ENCODE measurements at regions not wholly inside any gene's neighbourhood (a gene's known extent, or its start where the extent isn't known, plus 50 kb on each side); places are given as distances from the start of the nearest gene placed in this dataset.

- no peak for TF ChIP-seq GATA3 (IDR thresholded peaks at IDR 0.05; ENCODE audit: low read depth, low read length)
- TF ChIP-seq GATA2 (IDR thresholded peaks at IDR 0.05; ENCODE audit: low read depth, low read length), result no peak
Observed at GRCh38 chr13:79660361-79660760, 179.4 kb downstream of the NDFIP2 start.

- no peak for TF ChIP-seq GATA3 (IDR thresholded peaks at IDR 0.05; ENCODE audit: low read depth, low read length)
- no peak for TF ChIP-seq GATA2 (IDR thresholded peaks at IDR 0.05; ENCODE audit: low read depth, low read length)
Observed at GRCh38 chr13:79659121-79659521, 178.2 kb downstream of the NDFIP2 start.

GRCh38 chr13:79658333-79658975 lies 177.5 kb downstream of the NDFIP2 start:
- TF ChIP-seq GATA2 (IDR thresholded peaks at IDR 0.05; ENCODE audit: low read depth, low read length) (peak; percentile 49; the same call in 1 of the 2 replicates), GATA3 (IDR thresholded peaks at IDR 0.05; ENCODE audit: low read depth, low read length) (no peak; the same call in 1 of the 2 replicates)

DNA sequence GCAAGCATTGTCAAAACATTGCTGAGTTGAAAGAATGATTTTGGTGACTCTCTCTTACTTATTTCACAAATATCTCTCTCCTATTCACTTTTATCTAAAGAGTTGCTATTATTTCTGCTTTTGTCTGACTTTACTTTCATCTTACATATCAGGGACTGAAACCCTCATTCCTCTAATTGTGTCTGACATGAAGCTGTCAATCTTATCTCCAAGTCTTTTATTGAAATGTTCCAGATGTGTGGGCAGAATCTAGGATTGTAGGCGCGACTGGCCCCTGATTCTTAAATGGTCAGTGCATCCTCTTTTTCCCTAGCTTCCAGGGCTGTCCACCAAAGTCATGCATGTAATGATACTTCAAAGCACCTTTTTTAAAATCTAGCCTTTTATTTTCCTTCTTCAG lies 174.6 kb downstream of the NDFIP2 start:
- peak; percentile 27; the same call in 1 of the 2 replicates for TF ChIP-seq GATA3 (IDR thresholded peaks at IDR 0.05; ENCODE audit: low read depth, low read length)
- TF ChIP-seq GATA2 (IDR thresholded peaks at IDR 0.05; ENCODE audit: low read depth, low read length), result 0 out of 2 replicates have a peak, but pooled peaks have one; percentile 18

DNA sequence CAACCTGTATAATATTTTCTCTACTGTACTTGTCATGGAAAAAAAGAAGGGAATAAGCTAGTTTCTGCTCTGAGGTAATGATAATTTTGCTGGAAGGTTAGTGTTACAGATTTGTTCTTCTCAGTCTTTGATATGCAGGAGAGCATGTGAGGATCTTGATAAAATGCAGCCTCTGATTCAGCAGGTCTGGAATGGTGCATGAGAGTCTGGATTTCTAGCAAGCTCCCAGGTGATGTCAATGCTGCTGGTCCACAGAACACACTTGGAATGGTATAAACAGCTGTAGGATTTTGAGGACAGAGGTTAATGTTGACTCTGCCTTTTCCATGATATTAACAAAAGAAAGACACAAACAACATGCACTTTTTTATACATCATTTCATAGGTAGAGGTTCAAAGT lies 173.6 kb downstream of the NDFIP2 start:
- TF ChIP-seq GATA3 (IDR thresholded peaks at IDR 0.05; ENCODE audit: low read depth, low read length), result no peak
- peak; percentile 22; the same call in 1 of the 2 replicates for TF ChIP-seq GATA2 (IDR thresholded peaks at IDR 0.05; ENCODE audit: low read depth, low read length)

GRCh38 chr13:79650688-79651087 lies 169.7 kb downstream of the NDFIP2 start:
- no peak for TF ChIP-seq GATA2 (IDR thresholded peaks at IDR 0.05; ENCODE audit: low read depth, low read length)
- no peak for TF ChIP-seq GATA3 (IDR thresholded peaks at IDR 0.05; ENCODE audit: low read depth, low read length)

DNA sequence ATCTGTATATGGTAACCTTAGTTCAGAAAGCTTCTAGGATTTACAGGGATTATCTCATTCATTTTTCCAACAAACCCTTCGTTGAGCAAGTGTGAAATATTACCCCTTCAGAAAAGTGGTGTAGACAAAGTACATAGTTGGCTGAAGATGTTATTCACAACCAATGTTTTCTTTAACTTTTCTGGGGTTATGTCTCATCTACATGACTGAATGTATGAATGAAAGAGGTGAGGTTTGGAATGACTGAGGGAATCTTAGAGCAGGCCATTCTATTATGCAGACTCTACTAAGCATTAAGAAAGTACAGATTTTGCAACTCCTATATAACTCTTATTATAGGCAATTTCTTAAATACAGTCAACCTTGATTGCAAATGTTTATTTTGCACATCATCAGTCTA lies 167.2 kb downstream of the NDFIP2 start:
- no peak for TF ChIP-seq GATA2 (IDR thresholded peaks at IDR 0.05; ENCODE audit: low read depth, low read length)
- no peak for TF ChIP-seq GATA3 (IDR thresholded peaks at IDR 0.05; ENCODE audit: low read depth, low read length)

DNA sequence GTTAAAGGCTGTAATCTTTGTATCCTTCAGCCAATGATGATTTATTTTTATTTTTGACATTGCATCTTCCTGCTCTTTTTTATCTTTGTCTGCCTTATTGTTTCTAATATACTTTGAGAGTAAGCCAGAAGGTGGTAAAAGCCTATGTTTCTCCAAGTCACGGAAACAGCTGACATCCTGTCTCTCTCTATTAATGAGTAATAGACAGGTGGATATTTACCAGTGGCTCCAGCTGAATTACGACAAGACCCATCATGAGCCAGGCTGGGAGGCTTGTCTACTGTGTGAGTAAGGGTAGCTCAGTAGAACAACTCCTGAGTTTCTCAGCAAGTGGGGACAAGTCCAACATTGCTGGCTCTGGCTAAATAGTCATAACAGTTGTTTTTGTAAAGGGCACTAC lies 166.6 kb downstream of the NDFIP2 start:
- TF ChIP-seq GATA3 (IDR thresholded peaks at IDR 0.05; ENCODE audit: low read depth, low read length) (no peak), GATA2 (IDR thresholded peaks at IDR 0.05; ENCODE audit: low read depth, low read length) (no peak)

DNA sequence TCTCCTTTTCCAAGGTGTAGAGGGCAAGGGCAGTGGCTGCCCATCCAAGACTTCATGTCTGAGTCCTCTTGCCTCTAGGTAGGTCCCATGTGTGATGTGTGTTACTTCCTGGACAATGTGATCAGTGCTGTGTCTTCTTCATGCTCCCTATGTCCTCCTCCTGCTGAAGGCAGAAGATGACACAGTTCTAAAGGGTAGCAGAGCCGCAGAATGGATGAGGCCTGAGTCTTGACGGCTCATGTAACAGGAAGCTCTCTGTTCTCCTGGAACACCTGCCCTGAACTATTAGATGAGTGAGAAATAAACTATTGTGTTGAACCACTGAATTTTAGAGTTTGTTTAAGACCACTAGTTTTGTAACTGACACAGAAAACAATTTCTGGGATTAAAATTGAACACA lies 165.9 kb downstream of the NDFIP2 start:
- TF ChIP-seq GATA3 (IDR thresholded peaks at IDR 0.05; ENCODE audit: low read depth, low read length) (no peak), GATA2 (IDR thresholded peaks at IDR 0.05; ENCODE audit: low read depth, low read length) (no peak)

DNA sequence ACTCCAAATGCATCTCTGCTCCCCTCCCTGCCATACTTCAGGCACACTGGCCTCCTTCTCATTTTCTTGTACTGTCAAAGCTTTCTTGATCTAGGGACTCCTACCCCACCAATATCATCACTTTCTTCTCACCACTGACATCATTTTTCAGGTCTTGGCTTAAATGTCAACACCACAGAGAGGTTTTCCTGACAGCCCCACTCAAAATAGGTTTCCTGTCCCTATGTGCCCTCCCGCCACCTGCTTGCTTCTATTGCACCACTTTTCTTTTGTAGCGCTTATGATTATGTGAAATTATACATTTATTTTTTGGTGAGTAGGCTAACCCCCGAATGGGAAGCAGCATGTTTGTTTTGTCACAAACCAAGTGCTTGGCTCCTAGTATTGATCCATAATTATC lies 164.6 kb downstream of the NDFIP2 start:
- TF ChIP-seq GATA2 (IDR thresholded peaks at IDR 0.05; ENCODE audit: low read depth, low read length) (no peak), GATA3 (IDR thresholded peaks at IDR 0.05; ENCODE audit: low read depth, low read length) (no peak)

- TF ChIP-seq GATA2 (IDR thresholded peaks at IDR 0.05; ENCODE audit: low read depth, low read length) (no peak), GATA3 (IDR thresholded peaks at IDR 0.05; ENCODE audit: low read depth, low read length) (no peak)
Observed at GRCh38 chr13:79642596-79642995, 161.6 kb downstream of the NDFIP2 start.

GRCh38 chr13:79637133-79637763 lies 156.3 kb downstream of the NDFIP2 start:
- TF ChIP-seq GATA3 (IDR thresholded peaks at IDR 0.05; ENCODE audit: low read depth, low read length), result no peak
- no peak for TF ChIP-seq GATA2 (IDR thresholded peaks at IDR 0.05; ENCODE audit: low read depth, low read length)

DNA sequence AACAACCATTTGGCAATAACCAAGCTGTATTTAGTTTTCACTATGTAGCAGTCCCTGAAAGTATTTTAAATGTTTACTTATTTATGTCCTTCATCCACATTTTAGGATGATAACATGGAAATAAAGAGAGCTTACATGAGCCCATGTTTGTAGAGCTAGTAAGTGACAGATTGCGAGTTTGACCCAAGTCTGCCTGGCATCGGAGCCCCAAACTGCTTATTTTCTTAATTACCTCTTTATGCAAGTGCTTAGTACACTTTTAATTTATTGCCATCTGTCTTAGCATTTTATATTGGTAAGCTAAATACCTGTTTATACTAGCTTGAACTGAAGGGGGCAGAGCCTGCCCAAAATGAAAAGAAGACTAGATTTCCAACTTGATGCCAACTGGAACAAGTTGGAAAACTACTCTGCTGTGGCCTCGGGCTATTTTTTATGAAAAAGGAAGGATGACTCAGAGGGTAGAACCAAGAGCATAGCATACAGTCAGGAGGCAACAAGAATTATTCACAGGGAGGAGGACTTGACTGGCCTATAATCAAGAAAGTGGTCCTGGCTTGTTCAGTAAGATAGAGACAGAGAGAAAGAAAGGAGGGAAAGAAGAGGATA lies 150.2 kb downstream of the NDFIP2 start:
- no peak for TF ChIP-seq GATA3 (IDR thresholded peaks at IDR 0.05; ENCODE audit: low read depth, low read length)
- no peak for TF ChIP-seq GATA2 (IDR thresholded peaks at IDR 0.05; ENCODE audit: low read depth, low read length)

DNA sequence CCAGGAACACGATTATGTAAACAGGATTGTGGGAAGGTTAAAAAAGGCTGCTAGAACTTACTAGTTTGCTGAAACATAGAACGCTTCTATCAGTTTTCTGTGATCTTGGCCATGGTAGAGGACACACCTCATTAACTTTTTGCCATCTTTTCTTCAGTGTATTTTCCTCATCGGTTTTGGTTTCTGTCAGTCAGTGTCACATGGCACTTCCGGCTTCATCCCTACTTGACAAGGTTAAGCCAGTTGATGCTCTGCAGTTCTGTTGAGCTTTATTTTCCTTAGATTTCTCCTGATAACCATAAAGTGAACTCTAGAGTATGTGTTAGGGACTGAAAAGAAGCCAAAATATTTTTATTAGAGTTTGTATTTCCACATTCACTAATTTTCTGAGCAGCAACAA lies 147.5 kb downstream of the NDFIP2 start:
- TF ChIP-seq GATA2 (IDR thresholded peaks at IDR 0.05; ENCODE audit: low read depth, low read length), result peak; percentile 79
- TF ChIP-seq GATA3 (IDR thresholded peaks at IDR 0.05; ENCODE audit: low read depth, low read length), result peak; percentile 18; the same call in 1 of the 2 replicates

- no peak for TF ChIP-seq GATA2 (IDR thresholded peaks at IDR 0.05; ENCODE audit: low read depth, low read length)
- no peak for TF ChIP-seq GATA3 (IDR thresholded peaks at IDR 0.05; ENCODE audit: low read depth, low read length)
Observed at GRCh38 chr13:79626924-79627323, 146.0 kb downstream of the NDFIP2 start.
